Parathyroid adenoma (tissue), 2 donors: ENCODE measurements at regions not wholly inside any gene's neighbourhood (a gene's known extent, or its start where the extent isn't known, plus 50 kb on each side); places are given as distances from the start of the nearest gene placed in this dataset.

Experiments
- H2AFZ ChIP-seq: fragments of 300-600 bp; sonication (generic); one replicate; pipeline ENCODE4 v1.7.0; 2017; ENCODE audit warnings: antibody characterized with exemption, mild to moderate bottlenecking
- H3K27ac ChIP-seq: fragments of 300-600 bp; sonication (generic); one replicate; pipeline ENCODE4 v1.7.0; 2017
- H3K27me3 ChIP-seq: fragments of 300-600 bp; sonication (generic); one replicate; pipeline ENCODE4 v1.7.0; 2017; ENCODE audit warnings: low read length; ENCODE audit not compliant: control insufficient read depth, insufficient read depth
- H3K36me3 ChIP-seq: fragments of 300-600 bp; sonication (generic); one replicate; pipeline ENCODE4 v1.7.0; 2017; ENCODE audit warnings: low read length; ENCODE audit not compliant: control insufficient read depth, insufficient read depth
- H3K4me1 ChIP-seq: fragments of 300-600 bp; sonication (generic); one replicate; pipeline ENCODE4 v1.7.0; 2017; ENCODE audit warnings: control low read depth
- H3K4me2 ChIP-seq: fragments of 300-600 bp; sonication (generic); one replicate; pipeline ENCODE4 v1.7.0; 2017; ENCODE audit warnings: low read length
- H3K4me3 ChIP-seq: fragments of 300-600 bp; sonication (generic); one replicate; pipeline ENCODE4 v1.7.0; 2017; ENCODE audit warnings: low read depth, low read length
- H3K79me2 ChIP-seq: fragments of 300-600 bp; sonication (generic); one replicate; pipeline ENCODE4 v1.7.0; 2017; ENCODE audit warnings: control low read depth
- H3K9ac ChIP-seq: fragments of 300-600 bp; sonication (generic); one replicate; pipeline ENCODE4 v1.7.0; 2017; ENCODE audit warnings: mild to moderate bottlenecking
- H3K9me3 ChIP-seq: fragments of 300-600 bp; sonication (generic); one replicate; pipeline ENCODE4 v1.7.0; 2017; ENCODE audit warnings: low read length; ENCODE audit not compliant: control insufficient read depth
- CTCF ChIP-seq: fragments of 300-600 bp; sonication (generic); IDR thresholded peaks from one replicate; pipeline ENCODE4 v1.7.0; 2017; ENCODE audit warnings: antibody characterized with exemption, mild to moderate bottlenecking
- donor health status: primary hyperparathyroidism.

GRCh38 chr12:91811481-91812287 lies 334.0 kb downstream of the BTG1 start:
- H3K27ac ChIP-seq = no peak overlapping the region
- H3K9me3 ChIP-seq = no peaks in the 10 kb centered on the region
- no peaks in the 10 kb centered on the region for H3K27me3 ChIP-seq
- H3K4me1 ChIP-seq = no peaks in the 10 kb centered on the region
- no peak overlapping the region for H3K4me2 ChIP-seq
- no peak overlapping the region for H2AFZ ChIP-seq
- H3K36me3 ChIP-seq = no peaks in the 10 kb centered on the region
- no peak overlapping the region for H3K9ac ChIP-seq
- no peaks in the 10 kb centered on the region for H3K79me2 ChIP-seq
- H3K4me3 ChIP-seq = no peak overlapping the region
- TF ChIP-seq CTCF = peak; percentile 90

GRCh38 chr12:91810531-91811451 lies 334.9 kb downstream of the BTG1 start:
- no peak for TF ChIP-seq CTCF
- H3K9me3 ChIP-seq = no peaks in the 10 kb centered on the region
- H3K4me1 ChIP-seq = no peaks in the 10 kb centered on the region
- no peak overlapping the region for H3K4me2 ChIP-seq
- no peaks in the 10 kb centered on the region for H3K27me3 ChIP-seq
- H3K27ac ChIP-seq = no peak overlapping the region
- no peaks in the 10 kb centered on the region for H3K79me2 ChIP-seq
- no peak overlapping the region for H2AFZ ChIP-seq
- H3K36me3 ChIP-seq = no peaks in the 10 kb centered on the region
- no peak overlapping the region for H3K4me3 ChIP-seq
- H3K9ac ChIP-seq = no peak overlapping the region

- H3K4me3 ChIP-seq = no peak overlapping the region
- H3K79me2 ChIP-seq = no peaks in the 10 kb centered on the region
- H3K9me3 ChIP-seq = no peaks in the 10 kb centered on the region
- no peak overlapping the region for H3K9ac ChIP-seq
- H3K4me1 ChIP-seq = no peaks in the 10 kb centered on the region
- no peak overlapping the region for H2AFZ ChIP-seq
- no peak overlapping the region for H3K27ac ChIP-seq
- no peak overlapping the region for H3K4me2 ChIP-seq
- H3K36me3 ChIP-seq = no peaks in the 10 kb centered on the region
- no peaks in the 10 kb centered on the region for H3K27me3 ChIP-seq
- TF ChIP-seq CTCF = no peak
These were observed 335.6 kb downstream of the BTG1 start for GRCh38 chr12:91810077-91810476.

GRCh38 chr12:91805031-91805430 lies 340.6 kb downstream of the BTG1 start:
- no peak for TF ChIP-seq CTCF
- Histone ChIP-seq H3K9ac (no peak overlapping the region), H3K4me3 (no peak overlapping the region), H2AFZ (no peak overlapping the region), H3K36me3 (no peaks in the 10 kb centered on the region), H3K27me3 (no peaks in the 10 kb centered on the region), H3K4me2 (no peak overlapping the region), H3K79me2 (no peaks in the 10 kb centered on the region), H3K4me1 (no peaks in the 10 kb centered on the region), H3K27ac (no peak overlapping the region), H3K9me3 (no peaks in the 10 kb centered on the region)
